Liver (tissue), 8 donors: ENCODE measurements at regions not wholly inside any gene's neighbourhood (a gene's known extent, or its start where the extent isn't known, plus 50 kb on each side); places are given as distances from the start of the nearest gene placed in this dataset.

Experiments
- DNase-seq: peaks from one replicate; pipeline ENCODE4 v3.0.0-alpha.2; 2017; ENCODE audit warnings: low spot score
- H3K27ac ChIP-seq, 2 donors: one replicate each; pipeline ENCODE4 v1.7.0; 2013; ENCODE audit warnings: inconsistent platforms in 2 of 2, low read length in 2 of 2, control low read depth in 1 of 2, low read depth in 1 of 2, mild to moderate bottlenecking in 1 of 2
- H3K27me3 ChIP-seq, 4 donors: one replicate each; pipeline versions ENCODE4 v1.6.1 to v1.7.0; 2013; ENCODE audit warnings: low read length in 3 of 4, inconsistent platforms in 1 of 4, mild to moderate bottlenecking in 1 of 4, moderate library complexity in 1 of 4; ENCODE audit not compliant: control insufficient read depth in 4 of 4, insufficient read depth in 4 of 4
- H3K36me3 ChIP-seq, 4 donors: one replicate each; pipeline versions ENCODE4 v1.6.1 to v1.7.0; 2013; ENCODE audit warnings: low read length in 3 of 4, mild to moderate bottlenecking in 3 of 4, low read depth in 1 of 4, moderate library complexity in 1 of 4; ENCODE audit not compliant: control insufficient read depth in 4 of 4, insufficient read depth in 3 of 4
- H3K4me1 ChIP-seq, 4 donors: one replicate each; pipeline versions ENCODE4 v1.6.1 to v1.7.0; 2013; ENCODE audit warnings: low read length in 3 of 4, mild to moderate bottlenecking in 3 of 4, moderate library complexity in 1 of 4; ENCODE audit not compliant: control insufficient read depth in 4 of 4, insufficient read depth in 4 of 4
- H3K4me3 ChIP-seq, 3 donors: one replicate each; pipeline versions ENCODE4 v1.6.1 to v1.7.0; 2013; ENCODE audit warnings: low read length in 3 of 3, control low read depth in 1 of 3, low read depth in 1 of 3, mild to moderate bottlenecking in 1 of 3
- H3K9ac ChIP-seq, 2 donors: one replicate each; pipeline ENCODE4 v1.7.0; 2013; ENCODE audit warnings: low read length in 2 of 2, mild to moderate bottlenecking in 2 of 2, moderate library complexity in 2 of 2, control low read depth in 1 of 2, low read depth in 1 of 2
- H3K9me3 ChIP-seq, 4 donors: one replicate each; pipeline versions ENCODE4 v1.6.1 to v1.7.0; 2013; ENCODE audit warnings: low read length in 3 of 4; ENCODE audit not compliant: control insufficient read depth in 4 of 4
- EGR1 ChIP-seq, 2 donors: IDR thresholded peaks; 2 replicates each; pipeline ENCODE4 v1.6.1; 2016 to 2018; ENCODE audit warnings: antibody characterized with exemption in 2 of 2, low read depth in 2 of 2
- FOXA1 ChIP-seq: IDR thresholded peaks from 2 replicates; pipeline ENCODE4 v1.6.1; 2016; ENCODE audit warnings: antibody characterized with exemption
- FOXA2 ChIP-seq: IDR thresholded peaks from 2 replicates; pipeline ENCODE4 v1.6.1; 2016; ENCODE audit warnings: antibody characterized with exemption
- GABPA ChIP-seq, 2 donors: IDR thresholded peaks in 1 of 2; conservative IDR thresholded peaks in 1 of 2; 2 replicates each; pipeline ENCODE4 v1.6.1; 2016; ENCODE audit warnings: antibody characterized with exemption in 2 of 2, mild to moderate bottlenecking in 1 of 2, moderate library complexity in 1 of 2
- HNF4A ChIP-seq, 2 donors: conservative IDR thresholded peaks; 2 replicates each; pipeline ENCODE4 v1.6.1; 2016; ENCODE audit warnings: antibody characterized with exemption in 2 of 2, mild to moderate bottlenecking in 2 of 2
- HNF4G ChIP-seq: IDR thresholded peaks from 2 replicates; pipeline ENCODE4 v1.6.1; 2016; ENCODE audit warnings: antibody characterized with exemption
- JUND ChIP-seq, 2 donors: IDR thresholded peaks; 2 replicates each; pipeline ENCODE4 v1.6.1; 2016; ENCODE audit warnings: antibody characterized with exemption in 2 of 2
- NR2F2 ChIP-seq: IDR thresholded peaks from 2 replicates; pipeline ENCODE4 v1.6.1; 2016; ENCODE audit warnings: antibody characterized with exemption
- RAD21 ChIP-seq, 2 donors: IDR thresholded peaks; 2 replicates each; pipeline ENCODE4 v1.6.1; 2016; ENCODE audit warnings: antibody characterized with exemption in 2 of 2, mild to moderate bottlenecking in 2 of 2
- RXRA ChIP-seq, 2 donors: IDR thresholded peaks; 2 replicates each; pipeline ENCODE4 v1.6.1; 2017 to 2018; ENCODE audit warnings: antibody characterized with exemption in 2 of 2, mild to moderate bottlenecking in 1 of 2
- SP1 ChIP-seq: IDR thresholded peaks from 2 replicates; pipeline ENCODE4 v1.6.1; 2018; ENCODE audit warnings: antibody characterized with exemption, mild to moderate bottlenecking
- TAF1 ChIP-seq: conservative IDR thresholded peaks from 2 replicates; pipeline ENCODE4 v1.6.1; 2016; ENCODE audit warnings: antibody characterized with exemption, mild to moderate bottlenecking
- YY1 ChIP-seq: IDR thresholded peaks from 2 replicates; pipeline ENCODE4 v1.6.1; 2016; ENCODE audit warnings: antibody characterized with exemption, mild to moderate bottlenecking
- WGBS: extraction: QIAGEN DNeasy Blood & Tissue Kit; methylation state at CpG from one replicate; pipeline ENCODE4 v1.1.7; 2013; 5-methylcytosine and 5-hydroxymethylcytosine counted together
- TF ChIP-seq, protein P1 (sequence below): IDR thresholded peaks from 2 replicates; pipeline ENCODE4 v1.6.1; 2016; ENCODE audit warnings: antibody characterized with exemption
- TF ChIP-seq, protein P2 (sequence below): fragments of 150-350 bp; IDR thresholded peaks from 2 replicates; pipeline ENCODE4 v1.5.1; 2017; ENCODE audit warnings: improper control_type of control experiment, low read depth, low read length; ENCODE audit not compliant: missing input control
- TF ChIP-seq, protein P3 (sequence below): IDR thresholded peaks from 2 replicates; pipeline ENCODE4 v1.6.1; 2016; ENCODE audit warnings: antibody characterized with exemption
- TF ChIP-seq, protein P4 (sequence below): IDR thresholded peaks from 2 replicates; pipeline ENCODE4 v1.6.1; 2016; ENCODE audit warnings: antibody characterized with exemption
- TF ChIP-seq, protein P5 (sequence below): IDR thresholded peaks from 2 replicates; pipeline ENCODE4 v1.6.1; 2016; ENCODE audit warnings: antibody characterized with exemption, mild to moderate bottlenecking
- donor health status: healthy.
- donor health status: healthy.
- donor health status: healthy.
- donor health status: healthy.
- donor health status: healthy.

DNA sequence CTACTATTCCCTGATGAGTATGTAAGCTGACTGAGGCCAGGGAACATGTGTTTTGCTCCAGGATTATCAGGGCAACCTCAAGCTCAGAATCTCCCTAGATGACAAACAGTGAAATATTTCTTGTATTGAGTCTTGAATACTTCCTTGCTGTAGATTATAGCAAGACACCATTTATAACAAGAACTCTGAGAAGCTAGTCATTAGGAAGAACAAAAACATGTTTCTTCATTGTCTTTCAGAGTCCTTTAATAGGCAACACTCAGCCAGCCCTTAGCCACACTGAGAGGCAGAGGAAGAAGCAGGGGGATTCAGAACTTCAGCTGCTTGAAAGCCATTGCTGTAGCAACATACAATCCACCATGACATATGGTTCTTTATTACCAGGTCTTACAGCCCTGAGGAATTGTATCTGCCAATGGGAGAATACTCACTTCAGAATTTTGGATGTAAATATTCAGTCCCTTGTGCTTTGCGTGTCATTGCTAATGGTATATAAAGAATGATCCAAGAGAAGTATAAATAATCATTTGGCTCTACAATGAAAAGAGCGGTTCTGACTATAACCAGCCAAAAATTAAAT is 117.5 kb upstream of the NCKAP5 start:
- TF ChIP-seq RXRA (IDR thresholded peaks at IDR 0.05) (no peak), JUND (IDR thresholded peaks at IDR 0.05) (no peak), HNF4G (no peak), FOXA2 (no peak)
- TF ChIP-seq, protein P1, sequence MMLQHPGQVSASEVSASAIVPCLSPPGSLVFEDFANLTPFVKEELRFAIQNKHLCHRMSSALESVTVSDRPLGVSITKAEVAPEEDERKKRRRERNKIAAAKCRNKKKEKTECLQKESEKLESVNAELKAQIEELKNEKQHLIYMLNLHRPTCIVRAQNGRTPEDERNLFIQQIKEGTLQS, result no peak
- Histone ChIP-seq H3K27ac (no peak overlapping the region), H3K9ac (no peak overlapping the region), H3K9me3 (no peaks in the 10 kb centered on the region), H3K4me1 (no peaks in the 10 kb centered on the region), H3K4me3 (no peak overlapping the region), H3K27me3 (no peaks in the 10 kb centered on the region), H3K36me3 (no peaks in the 10 kb centered on the region)
- DNase-seq, result no peak
- 91% methylated on average over 2 of the region's 2 CpGs for WGBS

- Histone ChIP-seq H3K27me3 (no peaks in the 10 kb centered on the region), H3K9ac (no peak overlapping the region), H3K4me3 (no peak overlapping the region), H3K4me1 (no peaks in the 10 kb centered on the region), H3K9me3 (no peaks in the 10 kb centered on the region), H3K36me3 (no peaks in the 10 kb centered on the region), H3K27ac (no peak overlapping the region)
- 65% methylated on average over 3 of the region's 3 CpGs for WGBS
- no peak for DNase-seq
- no peak for TF ChIP-seq JUND (IDR thresholded peaks at IDR 0.05)
- TF ChIP-seq SP1, result no peak
- TF ChIP-seq, protein P2, sequence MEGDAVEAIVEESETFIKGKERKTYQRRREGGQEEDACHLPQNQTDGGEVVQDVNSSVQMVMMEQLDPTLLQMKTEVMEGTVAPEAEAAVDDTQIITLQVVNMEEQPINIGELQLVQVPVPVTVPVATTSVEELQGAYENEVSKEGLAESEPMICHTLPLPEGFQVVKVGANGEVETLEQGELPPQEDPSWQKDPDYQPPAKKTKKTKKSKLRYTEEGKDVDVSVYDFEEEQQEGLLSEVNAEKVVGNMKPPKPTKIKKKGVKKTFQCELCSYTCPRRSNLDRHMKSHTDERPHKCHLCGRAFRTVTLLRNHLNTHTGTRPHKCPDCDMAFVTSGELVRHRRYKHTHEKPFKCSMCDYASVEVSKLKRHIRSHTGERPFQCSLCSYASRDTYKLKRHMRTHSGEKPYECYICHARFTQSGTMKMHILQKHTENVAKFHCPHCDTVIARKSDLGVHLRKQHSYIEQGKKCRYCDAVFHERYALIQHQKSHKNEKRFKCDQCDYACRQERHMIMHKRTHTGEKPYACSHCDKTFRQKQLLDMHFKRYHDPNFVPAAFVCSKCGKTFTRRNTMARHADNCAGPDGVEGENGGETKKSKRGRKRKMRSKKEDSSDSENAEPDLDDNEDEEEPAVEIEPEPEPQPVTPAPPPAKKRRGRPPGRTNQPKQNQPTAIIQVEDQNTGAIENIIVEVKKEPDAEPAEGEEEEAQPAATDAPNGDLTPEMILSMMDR, result no peak
Observed at GRCh38 chr2:133690780-133691179, 122.5 kb upstream of the NCKAP5 start.

- Histone ChIP-seq H3K27ac (no peak overlapping the region), H3K4me3 (no peak overlapping the region), H3K9ac (no peak overlapping the region), H3K36me3 (no peaks in the 10 kb centered on the region), H3K9me3 (no peaks in the 10 kb centered on the region), H3K4me1 (no peaks in the 10 kb centered on the region), H3K27me3 (no peaks in the 10 kb centered on the region)
- TF ChIP-seq RAD21 (IDR thresholded peaks at IDR 0.05) (no peak), RXRA (IDR thresholded peaks at IDR 0.05) (no peak), NR2F2 (no peak), HNF4G (no peak), JUND (IDR thresholded peaks at IDR 0.05) (no peak), FOXA2 (no peak), SP1 (no peak), HNF4A (conservative IDR thresholded peaks at IDR 0.05) (no peak), FOXA1 (no peak), YY1 (no peak), GABPA (IDR thresholded peaks at IDR 0.05 in 1 of 2, conservative IDR thresholded peaks at IDR 0.05 in 1 of 2) (no peak), TAF1 (no peak), EGR1 (IDR thresholded peaks at IDR 0.05; ENCODE audit: low read depth in 2 of 2) (no peak)
- TF ChIP-seq, protein P3, sequence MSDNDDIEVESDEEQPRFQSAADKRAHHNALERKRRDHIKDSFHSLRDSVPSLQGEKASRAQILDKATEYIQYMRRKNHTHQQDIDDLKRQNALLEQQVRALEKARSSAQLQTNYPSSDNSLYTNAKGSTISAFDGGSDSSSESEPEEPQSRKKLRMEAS, result no peak
- TF ChIP-seq, protein P1, result no peak
- TF ChIP-seq, protein P4, sequence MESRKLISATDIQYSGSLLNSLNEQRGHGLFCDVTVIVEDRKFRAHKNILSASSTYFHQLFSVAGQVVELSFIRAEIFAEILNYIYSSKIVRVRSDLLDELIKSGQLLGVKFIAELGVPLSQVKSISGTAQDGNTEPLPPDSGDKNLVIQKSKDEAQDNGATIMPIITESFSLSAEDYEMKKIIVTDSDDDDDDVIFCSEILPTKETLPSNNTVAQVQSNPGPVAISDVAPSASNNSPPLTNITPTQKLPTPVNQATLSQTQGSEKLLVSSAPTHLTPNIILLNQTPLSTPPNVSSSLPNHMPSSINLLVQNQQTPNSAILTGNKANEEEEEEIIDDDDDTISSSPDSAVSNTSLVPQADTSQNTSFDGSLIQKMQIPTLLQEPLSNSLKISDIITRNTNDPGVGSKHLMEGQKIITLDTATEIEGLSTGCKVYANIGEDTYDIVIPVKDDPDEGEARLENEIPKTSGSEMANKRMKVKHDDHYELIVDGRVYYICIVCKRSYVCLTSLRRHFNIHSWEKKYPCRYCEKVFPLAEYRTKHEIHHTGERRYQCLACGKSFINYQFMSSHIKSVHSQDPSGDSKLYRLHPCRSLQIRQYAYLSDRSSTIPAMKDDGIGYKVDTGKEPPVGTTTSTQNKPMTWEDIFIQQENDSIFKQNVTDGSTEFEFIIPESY, result no peak
- TF ChIP-seq, protein P5, sequence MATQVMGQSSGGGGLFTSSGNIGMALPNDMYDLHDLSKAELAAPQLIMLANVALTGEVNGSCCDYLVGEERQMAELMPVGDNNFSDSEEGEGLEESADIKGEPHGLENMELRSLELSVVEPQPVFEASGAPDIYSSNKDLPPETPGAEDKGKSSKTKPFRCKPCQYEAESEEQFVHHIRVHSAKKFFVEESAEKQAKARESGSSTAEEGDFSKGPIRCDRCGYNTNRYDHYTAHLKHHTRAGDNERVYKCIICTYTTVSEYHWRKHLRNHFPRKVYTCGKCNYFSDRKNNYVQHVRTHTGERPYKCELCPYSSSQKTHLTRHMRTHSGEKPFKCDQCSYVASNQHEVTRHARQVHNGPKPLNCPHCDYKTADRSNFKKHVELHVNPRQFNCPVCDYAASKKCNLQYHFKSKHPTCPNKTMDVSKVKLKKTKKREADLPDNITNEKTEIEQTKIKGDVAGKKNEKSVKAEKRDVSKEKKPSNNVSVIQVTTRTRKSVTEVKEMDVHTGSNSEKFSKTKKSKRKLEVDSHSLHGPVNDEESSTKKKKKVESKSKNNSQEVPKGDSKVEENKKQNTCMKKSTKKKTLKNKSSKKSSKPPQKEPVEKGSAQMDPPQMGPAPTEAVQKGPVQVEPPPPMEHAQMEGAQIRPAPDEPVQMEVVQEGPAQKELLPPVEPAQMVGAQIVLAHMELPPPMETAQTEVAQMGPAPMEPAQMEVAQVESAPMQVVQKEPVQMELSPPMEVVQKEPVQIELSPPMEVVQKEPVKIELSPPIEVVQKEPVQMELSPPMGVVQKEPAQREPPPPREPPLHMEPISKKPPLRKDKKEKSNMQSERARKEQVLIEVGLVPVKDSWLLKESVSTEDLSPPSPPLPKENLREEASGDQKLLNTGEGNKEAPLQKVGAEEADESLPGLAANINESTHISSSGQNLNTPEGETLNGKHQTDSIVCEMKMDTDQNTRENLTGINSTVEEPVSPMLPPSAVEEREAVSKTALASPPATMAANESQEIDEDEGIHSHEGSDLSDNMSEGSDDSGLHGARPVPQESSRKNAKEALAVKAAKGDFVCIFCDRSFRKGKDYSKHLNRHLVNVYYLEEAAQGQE, result no peak
- TF ChIP-seq, protein P2, result no peak
- DNase-seq, result no peak
- 78% methylated on average over 2 of the region's 2 CpGs for WGBS
Observed at GRCh38 chr2:133691336-133691735, 123.1 kb upstream of the NCKAP5 start.
